MCF 10A (cell line): ENCODE measurements at regions not wholly inside any gene's neighbourhood (a gene's known extent, or its start where the extent isn't known, plus 50 kb on each side); places are given as distances from the start of the nearest gene placed in this dataset.

ENCODE experiments used
- BruUV-seq: library from RNA; stranded (reverse); fragments of 400-500 nt; replicated peaks from 2 replicates; lab custom pipeline; 2021; lab: Mats Ljungman, UMichigan
- CTCF ChIA-PET: fragments of 300-600 bp; sonication (Branson Sonifier 250); formaldehyde crosslinking; extraction: SDS; loops from one replicate; lab custom pipeline; 2021; ENCODE audit warnings: antibody characterized with exemption, inconsistent platforms; lab: Yijun Ruan, JAX
- POLR2A ChIA-PET: fragments of 300-600, 350-650 bp; sonication (Branson Sonifier 250); formaldehyde crosslinking; extraction: SDS; loops from one replicate; lab custom pipeline; 2020; ENCODE audit warnings: antibody characterized with exemption, inconsistent platforms; lab: Yijun Ruan, JAX
- DNase-seq: peaks from one replicate; pipeline ENCODE4 v3.0.0-alpha.2; 2018; ENCODE audit not compliant: unreplicated experiment
- H3K27ac Mint-ChIP-seq: one replicate; pipeline ENCODE4 v1.8.0; 2022; ENCODE audit warnings: mild to moderate bottlenecking, low read depth, mixed read lengths; ENCODE audit not compliant: unreplicated experiment
- H3K27me3 Mint-ChIP-seq: one replicate; pipeline ENCODE4 v1.8.0; 2022; ENCODE audit warnings: mixed read lengths; ENCODE audit not compliant: insufficient read depth, unreplicated experiment
- H3K36me3 Mint-ChIP-seq: one replicate; pipeline ENCODE4 v1.8.0; 2022; ENCODE audit warnings: mild to moderate bottlenecking, moderate library complexity, mixed read lengths; ENCODE audit not compliant: insufficient read depth, unreplicated experiment
- H3K4me1 Mint-ChIP-seq: one replicate; pipeline ENCODE4 v1.8.0; 2022; ENCODE audit warnings: mixed read lengths; ENCODE audit not compliant: insufficient read depth, unreplicated experiment
- H3K4me3 Mint-ChIP-seq: one replicate; pipeline ENCODE4 v1.8.0; 2022; ENCODE audit warnings: mild to moderate bottlenecking, moderate library complexity, mixed read lengths; ENCODE audit not compliant: unreplicated experiment
- H3K9me3 Mint-ChIP-seq: one replicate; pipeline ENCODE4 v1.8.0; 2022; ENCODE audit warnings: mixed read lengths; ENCODE audit not compliant: unreplicated experiment
- intact Hi-C: fragments of 100-400 bp; cut with micrococcal nuclease; formaldehyde crosslinking; loops from 2 replicates; pipeline ENCODE4 v1.14.1; 2022
- TF ChIP-seq, protein P1 (sequence below): fragments of 200-600 bp; IDR thresholded peaks from one replicate; pipeline ENCODE4 v1.8.0; 2022; ENCODE audit warnings: antibody characterized with exemption, mild to moderate bottlenecking; ENCODE audit not compliant: unreplicated experiment

DNA sequence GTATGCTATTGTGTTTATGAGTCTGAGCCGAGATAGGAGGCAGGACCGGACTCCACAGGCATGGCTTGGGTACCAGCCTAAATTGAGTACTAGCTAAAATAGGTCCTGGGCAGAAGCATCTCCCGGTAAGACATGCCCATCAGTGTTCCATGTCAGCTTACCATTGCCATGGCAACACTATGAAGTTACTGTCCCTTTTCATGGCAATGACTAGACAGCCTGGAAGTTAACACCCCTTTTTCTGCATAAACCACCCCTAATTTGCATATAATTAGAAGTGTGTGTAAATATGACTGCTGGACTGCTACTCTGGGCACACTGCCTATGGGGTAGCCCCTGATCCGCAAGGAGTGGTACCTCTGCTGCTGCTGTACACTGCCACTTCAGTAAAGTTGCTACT, 1005.1 kb upstream of the FAM98A start:
- no peaks in the 10 kb centered on the region for H3K4me1 Mint-ChIP-seq

DNA sequence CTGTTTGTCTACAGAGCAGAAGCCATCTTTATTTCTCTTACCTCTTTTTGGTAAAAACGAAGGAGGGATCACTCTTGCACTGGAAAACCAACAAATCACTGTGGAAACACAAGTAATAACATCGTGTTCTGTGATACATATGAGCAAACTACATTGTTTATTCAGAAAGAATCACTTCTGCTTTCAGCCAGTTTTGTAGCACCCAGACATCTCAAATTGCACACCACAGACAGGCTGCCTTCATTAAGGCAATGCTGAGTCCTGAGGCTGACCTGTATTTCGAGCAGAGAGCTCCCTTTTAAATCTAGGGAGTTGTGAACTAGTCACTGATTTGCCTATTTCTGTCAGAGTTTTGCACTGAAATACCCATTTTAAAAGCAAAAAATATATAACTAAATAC, 1003.2 kb upstream of the FAM98A start:
- Mint-ChIP-seq H3K27me3 (peaks cover 11% of the 10 kb centered on the region), H3K9me3 (no peaks in the 10 kb centered on the region), H3K36me3 (no peaks in the 10 kb centered on the region), H3K4me3 (no peak overlapping the region), H3K4me1 (no peaks in the 10 kb centered on the region), H3K27ac (no peak overlapping the region)
- intact Hi-C loops = no loop called here
- TF ChIP-seq, protein P1, sequence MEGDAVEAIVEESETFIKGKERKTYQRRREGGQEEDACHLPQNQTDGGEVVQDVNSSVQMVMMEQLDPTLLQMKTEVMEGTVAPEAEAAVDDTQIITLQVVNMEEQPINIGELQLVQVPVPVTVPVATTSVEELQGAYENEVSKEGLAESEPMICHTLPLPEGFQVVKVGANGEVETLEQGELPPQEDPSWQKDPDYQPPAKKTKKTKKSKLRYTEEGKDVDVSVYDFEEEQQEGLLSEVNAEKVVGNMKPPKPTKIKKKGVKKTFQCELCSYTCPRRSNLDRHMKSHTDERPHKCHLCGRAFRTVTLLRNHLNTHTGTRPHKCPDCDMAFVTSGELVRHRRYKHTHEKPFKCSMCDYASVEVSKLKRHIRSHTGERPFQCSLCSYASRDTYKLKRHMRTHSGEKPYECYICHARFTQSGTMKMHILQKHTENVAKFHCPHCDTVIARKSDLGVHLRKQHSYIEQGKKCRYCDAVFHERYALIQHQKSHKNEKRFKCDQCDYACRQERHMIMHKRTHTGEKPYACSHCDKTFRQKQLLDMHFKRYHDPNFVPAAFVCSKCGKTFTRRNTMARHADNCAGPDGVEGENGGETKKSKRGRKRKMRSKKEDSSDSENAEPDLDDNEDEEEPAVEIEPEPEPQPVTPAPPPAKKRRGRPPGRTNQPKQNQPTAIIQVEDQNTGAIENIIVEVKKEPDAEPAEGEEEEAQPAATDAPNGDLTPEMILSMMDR = no peak
- DNase-seq = no peak
- ChIA-PET CTCF (no interaction called here), POLR2A (no interaction called here)
- no TSS peak for BruUV-seq

More for the DNA sequence above, 1005.1 kb upstream of the FAM98A start:
- TF ChIP-seq, protein P1 = no peak
- Mint-ChIP-seq H3K9me3 (no peaks in the 10 kb centered on the region), H3K36me3 (no peaks in the 10 kb centered on the region), H3K4me3 (no peak overlapping the region), H3K27ac (no peak overlapping the region), H3K27me3 (peaks cover 11% of the 10 kb centered on the region)
- CTCF ChIA-PET = no interaction called here
- no peak for DNase-seq
- POLR2A ChIA-PET = no interaction called here
- no TSS peak for BruUV-seq
- intact Hi-C loops = no loop called here

DNA sequence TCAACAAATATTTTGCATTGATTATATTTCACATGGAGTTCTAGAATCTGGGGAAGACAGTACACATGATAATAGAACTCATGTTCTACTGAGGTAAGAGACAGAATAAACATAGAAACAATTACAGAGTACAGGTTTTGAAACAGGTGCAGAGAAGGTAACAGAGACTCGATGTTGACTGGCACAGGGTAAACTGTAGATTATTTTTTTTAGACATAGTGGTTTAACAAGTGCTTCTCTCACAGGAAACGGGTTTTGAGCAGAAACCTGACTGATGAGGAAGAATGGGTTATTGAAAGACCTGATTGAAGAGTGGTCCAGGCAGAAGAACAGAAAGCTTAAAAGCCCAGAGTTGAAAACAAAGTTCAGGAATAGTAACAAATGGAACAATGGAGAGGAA, 1002.5 kb upstream of the FAM98A start:
- CTCF ChIA-PET = interaction anchor here (0.7 kb wide), 1 partner anchor 280 kb away, joined by 3 read pairs; no protein-coding TSS in a partner anchor
- H3K27me3 Mint-ChIP-seq = peaks cover 11% of the 10 kb centered on the region
- POLR2A ChIA-PET = no interaction called here
- TF ChIP-seq, protein P1 = no peak
- no peaks in the 10 kb centered on the region for H3K9me3 Mint-ChIP-seq
- no peak overlapping the region for H3K27ac Mint-ChIP-seq
- H3K4me3 Mint-ChIP-seq = no peak overlapping the region
- no peak for DNase-seq
- BruUV-seq = no TSS peak
- H3K4me1 Mint-ChIP-seq = no peaks in the 10 kb centered on the region
- H3K36me3 Mint-ChIP-seq = no peaks in the 10 kb centered on the region
- intact Hi-C loops = no loop called here

DNA sequence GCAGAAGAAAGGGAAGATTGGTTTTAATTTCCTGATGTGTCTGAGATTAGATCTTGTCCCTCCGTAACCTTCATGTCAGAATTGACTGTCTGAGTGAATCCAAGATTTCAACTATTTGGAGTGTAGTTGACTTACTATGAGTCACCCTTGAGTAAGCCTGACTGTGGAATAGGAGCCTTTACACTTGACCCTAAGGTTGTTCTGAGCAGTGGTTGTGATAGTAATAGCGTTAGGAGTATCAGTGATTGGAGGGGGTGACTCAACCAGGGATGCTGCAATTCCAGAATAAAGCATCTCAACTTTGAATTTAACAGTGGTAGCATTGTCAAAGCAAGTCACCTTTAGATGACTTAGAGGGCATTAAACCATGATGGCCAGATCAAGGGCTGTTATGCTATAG, 979.5 kb upstream of the FAM98A start:
- no peak overlapping the region for H3K27ac Mint-ChIP-seq
- H3K4me3 Mint-ChIP-seq = no peak overlapping the region
- H3K4me1 Mint-ChIP-seq = no peaks in the 10 kb centered on the region
- no TSS peak for BruUV-seq
- TF ChIP-seq, protein P1 = no peak
- ChIA-PET POLR2A (no interaction called here), CTCF (no interaction called here)
- no peaks in the 10 kb centered on the region for H3K36me3 Mint-ChIP-seq
- no peaks in the 10 kb centered on the region for H3K27me3 Mint-ChIP-seq
- DNase-seq = no peak
- intact Hi-C loops = no loop called here
- no peaks in the 10 kb centered on the region for H3K9me3 Mint-ChIP-seq
